H9 (cell line): ENCODE measurements at regions not wholly inside any gene's neighbourhood (a gene's known extent, or its start where the extent isn't known, plus 50 kb on each side); places are given as distances from the start of the nearest gene placed in this dataset.
A peak's percentile ranks its signal among the peaks of the same experiment; 100 is the strongest.

Experiments
- DNase-seq: peaks from one replicate; pipeline ENCODE4 v3.0.0-alpha.2; 2017
- H2AFZ ChIP-seq: one replicate; pipeline ENCODE4 v1.6.1; 2013; ENCODE audit warnings: mild to moderate bottlenecking, low read length, control low read depth, moderate library complexity
- H2AK5ac ChIP-seq: 2 replicates; pipeline ENCODE4 v1.6.1; 2013; ENCODE audit warnings: low read length, control low read depth, mixed read lengths; ENCODE audit not compliant: insufficient read length
- H2BK120ac ChIP-seq: one replicate; pipeline ENCODE4 v1.6.1; 2013; ENCODE audit warnings: low read depth, mild to moderate bottlenecking, low read length, control low read depth, inconsistent platforms; ENCODE audit not compliant: poor library complexity, severe bottlenecking
- H2BK12ac ChIP-seq: 2 replicates; pipeline ENCODE4 v1.6.1; 2013; ENCODE audit warnings: low read length, control low read depth, mixed read lengths, low read depth; ENCODE audit not compliant: insufficient read length
- H2BK15ac ChIP-seq: 2 replicates; pipeline ENCODE4 v1.6.1; 2013; ENCODE audit warnings: low read depth, low read length, control low read depth
- H2BK20ac ChIP-seq: one replicate; pipeline ENCODE4 v1.6.1; 2013; ENCODE audit warnings: low read depth, mild to moderate bottlenecking, low read length, control low read depth, inconsistent platforms; ENCODE audit not compliant: poor library complexity, severe bottlenecking
- H2BK5ac ChIP-seq: 2 replicates; pipeline ENCODE4 v1.6.1; 2013; ENCODE audit warnings: low read length, control low read depth, mixed read lengths; ENCODE audit not compliant: insufficient read length
- H3K14ac ChIP-seq: 2 replicates; pipeline ENCODE4 v1.6.1; 2013; ENCODE audit warnings: low read length, control low read depth; ENCODE audit not compliant: insufficient read depth
- H3K18ac ChIP-seq: 2 replicates; pipeline ENCODE4 v1.6.1; 2013; ENCODE audit warnings: low read depth, mild to moderate bottlenecking, mixed read lengths, low read length, control low read depth; ENCODE audit not compliant: insufficient read length
- H3K23ac ChIP-seq: 2 replicates; pipeline ENCODE4 v1.6.1; 2013; ENCODE audit warnings: low read length, control low read depth, mixed read lengths, low read depth; ENCODE audit not compliant: insufficient read length
- H3K23me2 ChIP-seq: 2 replicates; pipeline ENCODE4 v1.6.1; 2013; ENCODE audit warnings: low read depth, mild to moderate bottlenecking, mixed read lengths, low read length, control low read depth; ENCODE audit not compliant: insufficient read length, poor library complexity, severe bottlenecking
- H3K27ac ChIP-seq: 2 replicates; pipeline ENCODE4 v1.5.1; 2013; ENCODE audit warnings: low read length, control low read depth, mixed read lengths, low read depth; ENCODE audit not compliant: insufficient read length
- H3K27me3 ChIP-seq: 2 replicates; pipeline ENCODE4 v1.6.1; 2013; ENCODE audit warnings: low read length, control low read depth, inconsistent platforms; ENCODE audit not compliant: insufficient read depth
- H3K4ac ChIP-seq: 2 replicates; pipeline ENCODE4 v1.6.1; 2013; ENCODE audit warnings: low read depth, mild to moderate bottlenecking, control low read depth, inconsistent platforms, low read length, moderate library complexity
- H3K4me1 ChIP-seq: 2 replicates; pipeline ENCODE4 v1.6.1; 2013; ENCODE audit warnings: low read length, control low read depth, inconsistent platforms; ENCODE audit not compliant: insufficient read depth
- H3K4me2 ChIP-seq: 2 replicates; pipeline ENCODE4 v1.6.1; 2013; ENCODE audit warnings: low read length, control low read depth, mixed read lengths; ENCODE audit not compliant: insufficient read length, insufficient read depth
- H3K56ac ChIP-seq: 2 replicates; pipeline ENCODE4 v1.6.1; 2013; ENCODE audit warnings: low read depth, mild to moderate bottlenecking, mixed read lengths, low read length, control low read depth; ENCODE audit not compliant: insufficient read length
- H3K79me1 ChIP-seq: 2 replicates; pipeline ENCODE4 v1.6.1; 2013; ENCODE audit warnings: low read depth, mild to moderate bottlenecking, moderate library complexity, low read length, control low read depth, inconsistent platforms; ENCODE audit not compliant: insufficient read depth, poor library complexity, severe bottlenecking
- H3K79me2 ChIP-seq: 2 replicates; pipeline ENCODE4 v1.6.1; 2013; ENCODE audit warnings: low read length, control low read depth, inconsistent platforms; ENCODE audit not compliant: insufficient read depth
- H3K9ac ChIP-seq: 2 replicates; pipeline ENCODE4 v1.6.1; 2013; ENCODE audit warnings: low read length, control low read depth, mixed read lengths; ENCODE audit not compliant: insufficient read length; ENCODE audit errors: extremely low read depth
- H3K9me3 ChIP-seq: one replicate; pipeline ENCODE4 v1.6.1; 2013; ENCODE audit warnings: low read depth, low read length, inconsistent platforms; ENCODE audit not compliant: control insufficient read depth
- H3T11ph ChIP-seq: one replicate; pipeline ENCODE4 v1.6.1; 2013; ENCODE audit warnings: mild to moderate bottlenecking, low read length, control low read depth, inconsistent platforms
- H4K20me1 ChIP-seq: one replicate; pipeline ENCODE4 v1.6.1; 2013; ENCODE audit not compliant: control insufficient read depth, insufficient read length, insufficient read depth
- H4K5ac ChIP-seq: 2 replicates; pipeline ENCODE4 v1.6.1; 2013; ENCODE audit warnings: low read depth, mild to moderate bottlenecking, mixed read lengths, low read length, control low read depth; ENCODE audit not compliant: insufficient read length
- H4K8ac ChIP-seq: replicated peaks from 2 replicates; pipeline ENCODE4 v1.6.1; 2013; ENCODE audit warnings: low read length, control low read depth, mixed read lengths, low read depth; ENCODE audit not compliant: insufficient read length
- H4K91ac ChIP-seq: 2 replicates; pipeline ENCODE4 v1.6.1; 2013; ENCODE audit warnings: low read depth, mild to moderate bottlenecking, moderate library complexity, mixed read lengths, low read length, control low read depth; ENCODE audit not compliant: insufficient read length
- H3K27ac Mint-ChIP-seq, 3 experiments: 2 replicates in 2 of 3; 3 replicates in 1 of 3; pipeline ENCODE4 v1.8.0; 2020 to 2021; ENCODE audit warnings: mixed read lengths in 3 of 3, mild to moderate bottlenecking in 1 of 3, moderate library complexity in 1 of 3
- H3K27me3 Mint-ChIP-seq: 2 replicates; pipeline ENCODE4 v1.8.0; 2021; ENCODE audit warnings: low read depth, mild to moderate bottlenecking, moderate library complexity, mixed read lengths
- H3K36me3 Mint-ChIP-seq, 3 experiments: 2 replicates in 2 of 3; 3 replicates in 1 of 3; pipeline ENCODE4 v1.8.0; 2020 to 2021; ENCODE audit warnings: low read depth in 3 of 3, mixed read lengths in 3 of 3; ENCODE audit not compliant: insufficient read depth in 1 of 3
- H3K4me1 Mint-ChIP-seq, 2 experiments: 2 replicates each; pipeline ENCODE4 v1.8.0; 2020; ENCODE audit warnings: mixed read lengths in 2 of 2
- H3K4me3 Mint-ChIP-seq, 2 experiments: 2 replicates in 1 of 2; 3 replicates in 1 of 2; pipeline ENCODE4 v1.8.0; 2020 to 2021; ENCODE audit warnings: mild to moderate bottlenecking in 2 of 2, mixed read lengths in 2 of 2, moderate library complexity in 1 of 2
- H3K9me3 Mint-ChIP-seq, 2 experiments: 2 replicates in 1 of 2; 3 replicates in 1 of 2; pipeline ENCODE4 v1.8.0; 2020; ENCODE audit warnings: mild to moderate bottlenecking in 2 of 2, mixed read lengths in 2 of 2, moderate library complexity in 1 of 2
- CTCF ChIP-seq: fragments of 200-600 bp; sonication (generic); conservative IDR thresholded peaks from 3 replicates; pipeline ENCODE4 v1.8.0; 2021; ENCODE audit warnings: antibody characterized with exemption, mild to moderate bottlenecking
- WGBS: extraction: QIAGEN DNeasy Blood & Tissue Kit; methylation state at CpG from one replicate; pipeline ENCODE4 v1.1.7; 2013; ENCODE audit warnings: missing lambda C conversion rate, low lambda C conversion rate, mixed read lengths; ENCODE audit not compliant: insufficient read length; ENCODE audit errors: extremely low coverage; 5-methylcytosine and 5-hydroxymethylcytosine counted together

DNA sequence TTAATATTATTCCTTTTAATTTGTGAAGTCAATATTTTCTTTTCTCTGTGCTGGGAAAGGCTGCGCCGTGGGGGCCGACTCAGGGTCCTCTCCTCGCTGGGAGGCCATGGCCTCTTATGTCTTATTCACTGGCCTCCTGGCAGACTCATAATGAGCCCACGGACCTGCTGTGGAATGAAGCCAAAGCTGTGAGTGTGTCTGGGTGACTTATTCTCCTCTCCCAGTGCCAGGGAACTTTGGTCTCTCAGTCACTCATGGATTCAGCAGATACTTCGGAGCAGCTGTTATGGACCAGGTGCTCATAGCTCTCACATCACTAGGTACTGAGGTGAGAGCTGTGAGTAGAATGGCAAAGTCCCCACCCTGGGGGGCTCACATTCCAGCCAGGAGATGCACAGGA is 297.6 kb downstream of the CDH26 start:
- peaks cover 11 to 13% of the 10 kb centered on the region in 2 experiments for H3K4me1 Mint-ChIP-seq

More for the DNA sequence above, 297.6 kb downstream of the CDH26 start:
- Histone ChIP-seq H4K91ac (no peak overlapping the region), H3K9me3 (no peaks in the 10 kb centered on the region), H3K14ac (no peak overlapping the region; the same call in 1 of the 2 replicates), H2AK5ac (no peak overlapping the region), H4K5ac (no peak overlapping the region), H3K79me1 (no peaks in the 10 kb centered on the region), H2BK5ac (no peak overlapping the region), H3K18ac (no peak overlapping the region), H2AFZ (no peak overlapping the region), H3K27ac (no peak overlapping the region), H3K56ac (no peak overlapping the region), H4K20me1 (no peaks in the 10 kb centered on the region), H2BK120ac (no peak overlapping the region), H3K23me2 (no peaks in the 10 kb centered on the region), H3K4me1 (no peaks in the 10 kb centered on the region; the same call in 1 of the 2 replicates), H3T11ph (no peak overlapping the region), H3K4ac (no peak overlapping the region), H2BK20ac (no peak overlapping the region), H3K79me2 (no peaks in the 10 kb centered on the region), H3K27me3 (no peaks in the 10 kb centered on the region; the same call in 1 of the 2 replicates), H3K4me2 (no peak overlapping the region), H3K9ac (no peak overlapping the region), H2BK12ac (no peak overlapping the region), H2BK15ac (no peak overlapping the region), H3K23ac (no peak overlapping the region), H4K8ac (no peak overlapping the region)
- H3K36me3 Mint-ChIP-seq, result no peaks in the 10 kb centered on the region; a peak in 2 of 7 replicates
- peaks cover 0 to 2% of the 10 kb centered on the region in 2 experiments; a peak in 2 of 5 replicates for H3K9me3 Mint-ChIP-seq
- WGBS, result no CpG with 5 or more reads among the region's 6 CpGs
- TF ChIP-seq CTCF, result no peak
- no peak overlapping the region for H3K4me3 Mint-ChIP-seq
- no peak for DNase-seq
- 0 out of 7 replicates have a peak overlapping the region, but pooled peaks of 1 of the 3 experiments have one; percentile 40 for H3K27ac Mint-ChIP-seq
- H3K27me3 Mint-ChIP-seq, result peaks cover 21% of the 10 kb centered on the region
